ENCODE measurements at regions not wholly inside any gene's neighbourhood (a gene's known extent, or its start where the extent isn't known, plus 50 kb on each side); places are given as distances from the start of the nearest gene placed in this dataset.

DNA sequence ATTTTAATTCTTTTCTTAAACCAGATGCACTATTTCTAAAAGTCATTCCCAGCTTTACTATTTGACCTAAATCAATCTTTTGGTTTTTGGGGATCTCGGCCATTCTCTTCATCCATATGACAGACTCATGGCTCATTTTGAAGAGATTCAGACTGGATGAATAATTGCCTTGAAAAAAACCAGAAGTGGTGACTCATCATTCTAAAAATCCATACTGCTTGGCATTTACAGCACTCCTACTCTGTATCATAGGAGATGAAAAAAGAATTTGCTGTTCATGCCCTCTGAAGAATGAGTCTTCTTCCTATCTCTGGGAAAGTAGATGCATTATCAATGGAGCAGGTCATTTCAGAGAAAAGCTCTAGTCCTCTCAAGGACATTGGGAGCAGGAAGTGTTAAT is 220.5 kb upstream of the RPS6KA3 start (continued):
- TF ChIP-seq, protein P1, sequence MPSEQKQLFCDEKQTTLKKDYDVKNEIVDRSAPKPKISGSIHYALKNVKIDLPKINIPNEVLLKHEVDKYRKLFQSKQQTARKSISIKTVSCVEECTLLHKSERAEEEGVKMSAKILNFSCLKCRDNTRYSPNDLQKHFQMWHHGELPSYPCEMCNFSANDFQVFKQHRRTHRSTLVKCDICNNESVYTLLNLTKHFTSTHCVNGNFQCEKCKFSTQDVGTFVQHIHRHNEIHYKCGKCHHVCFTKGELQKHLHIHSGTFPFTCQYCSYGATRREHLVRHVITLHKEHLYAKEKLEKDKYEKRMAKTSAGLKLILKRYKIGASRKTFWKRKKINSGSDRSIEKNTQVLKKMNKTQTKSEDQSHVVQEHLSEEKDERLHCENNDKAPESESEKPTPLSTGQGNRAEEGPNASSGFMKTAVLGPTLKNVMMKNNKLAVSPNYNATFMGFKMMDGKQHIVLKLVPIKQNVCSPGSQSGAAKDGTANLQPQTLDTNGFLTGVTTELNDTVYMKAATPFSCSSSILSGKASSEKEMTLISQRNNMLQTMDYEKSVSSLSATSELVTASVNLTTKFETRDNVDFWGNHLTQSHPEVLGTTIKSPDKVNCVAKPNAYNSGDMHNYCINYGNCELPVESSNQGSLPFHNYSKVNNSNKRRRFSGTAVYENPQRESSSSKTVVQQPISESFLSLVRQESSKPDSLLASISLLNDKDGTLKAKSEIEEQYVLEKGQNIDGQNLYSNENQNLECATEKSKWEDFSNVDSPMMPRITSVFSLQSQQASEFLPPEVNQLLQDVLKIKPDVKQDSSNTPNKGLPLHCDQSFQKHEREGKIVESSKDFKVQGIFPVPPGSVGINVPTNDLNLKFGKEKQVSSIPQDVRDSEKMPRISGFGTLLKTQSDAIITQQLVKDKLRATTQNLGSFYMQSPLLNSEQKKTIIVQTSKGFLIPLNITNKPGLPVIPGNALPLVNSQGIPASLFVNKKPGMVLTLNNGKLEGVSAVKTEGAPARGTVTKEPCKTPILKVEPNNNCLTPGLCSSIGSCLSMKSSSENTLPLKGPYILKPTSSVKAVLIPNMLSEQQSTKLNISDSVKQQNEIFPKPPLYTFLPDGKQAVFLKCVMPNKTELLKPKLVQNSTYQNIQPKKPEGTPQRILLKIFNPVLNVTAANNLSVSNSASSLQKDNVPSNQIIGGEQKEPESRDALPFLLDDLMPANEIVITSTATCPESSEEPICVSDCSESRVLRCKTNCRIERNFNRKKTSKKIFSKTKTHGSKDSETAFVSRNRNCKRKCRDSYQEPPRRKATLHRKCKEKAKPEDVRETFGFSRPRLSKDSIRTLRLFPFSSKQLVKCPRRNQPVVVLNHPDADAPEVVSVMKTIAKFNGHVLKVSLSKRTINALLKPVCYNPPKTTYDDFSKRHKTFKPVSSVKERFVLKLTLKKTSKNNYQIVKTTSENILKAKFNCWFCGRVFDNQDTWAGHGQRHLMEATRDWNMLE (tag by site-specific recombination; conservative IDR thresholded peaks at IDR 0.05; ENCODE audit: low read depth): no peak
- no peak for TF ChIP-seq ZNF121 (tag by site-specific recombination; IDR thresholded peaks at IDR 0.05)
- TF ChIP-seq ZNF747 (tag by site-specific recombination; IDR thresholded peaks at IDR 0.05): no peak
- TF ChIP-seq ZNF239 (tag by site-specific recombination; IDR thresholded peaks at IDR 0.05): no peak

DNA sequence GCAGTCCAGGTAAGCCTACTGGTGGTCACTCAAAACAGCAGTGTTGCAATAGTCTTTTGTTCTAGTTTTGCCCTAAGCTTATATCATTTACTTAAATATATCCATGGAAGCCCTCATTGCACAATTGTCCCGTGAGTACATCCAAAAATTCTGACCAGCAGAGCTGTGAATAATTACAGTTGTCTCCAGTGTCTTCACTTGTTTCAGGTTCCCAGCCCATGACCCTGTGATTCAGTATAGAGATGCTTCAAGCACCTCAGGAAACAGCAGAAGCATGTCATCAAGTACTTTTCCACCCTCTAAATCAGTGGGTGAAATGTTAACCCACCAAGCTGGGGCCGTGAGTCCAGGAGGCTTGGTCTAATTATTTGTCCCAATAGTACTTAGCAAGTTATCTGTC is 214.9 kb upstream of the RPS6KA3 start:
- H3K4me1 ChIP-seq (ENCODE audit: control insufficient read depth, insufficient read depth, low read length): no peaks in the 10 kb centered on the region

DNA sequence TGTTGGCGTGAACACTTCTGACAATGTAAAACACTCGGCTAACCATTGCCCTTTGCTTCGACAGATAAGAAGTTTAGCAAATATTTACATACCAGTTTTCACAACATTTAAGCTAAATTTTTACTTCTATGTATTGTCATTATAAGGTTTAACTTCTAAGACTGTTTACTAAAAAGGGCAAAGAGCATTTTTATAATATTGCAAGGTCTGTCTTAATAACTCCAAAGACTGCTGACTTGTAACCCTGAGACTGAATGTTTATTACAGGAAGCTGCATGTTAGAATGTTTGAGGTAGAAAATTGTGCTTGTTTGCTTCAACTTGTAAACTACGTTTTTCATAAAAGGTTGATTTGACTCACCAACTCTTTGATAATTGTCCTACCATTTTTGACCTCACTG is 213.2 kb upstream of the RPS6KA3 start:
- no peaks in the 10 kb centered on the region; the same call in 1 of the 2 replicates for H3K9me3 ChIP-seq (ENCODE audit: control insufficient read depth, insufficient read depth, low read depth, low read length)
- H3K4me3 ChIP-seq (ENCODE audit: low read depth, low read length): no peak overlapping the region
- TF ChIP-seq ZNF529 (tag by site-specific recombination; IDR thresholded peaks at IDR 0.05; ENCODE audit: insufficient replicate concordance) (no peak), ZNF292 (tag by site-specific recombination; IDR thresholded peaks at IDR 0.05; ENCODE audit: borderline replicate concordance, low read depth) (no peak)
- POLR2A ChIA-PET: no interaction called here
- no peaks in the 10 kb centered on the region for H3K4me1 ChIP-seq (ENCODE audit: control insufficient read depth, insufficient read depth, low read length)
- CTCF ChIA-PET: interaction anchor here (1.2 kb wide), 1 partner anchor 49 kb away, joined by 6 read pairs; no protein-coding TSS in a partner anchor
- no peak overlapping the region for H3K27ac ChIP-seq (ENCODE audit: extremely low read depth, low read depth, low read length)
- no peaks in the 10 kb centered on the region for H3K36me3 ChIP-seq (ENCODE audit: control insufficient read depth in 2 of 2, insufficient read depth in 1 of 2, low read length in 2 of 2)

More for the DNA sequence above, 214.9 kb upstream of the RPS6KA3 start:
- Histone ChIP-seq H3K27ac (ENCODE audit: extremely low read depth, low read depth, low read length) (no peak overlapping the region), H3K36me3 (ENCODE audit: control insufficient read depth in 2 of 2, insufficient read depth in 1 of 2, low read length in 2 of 2) (no peaks in the 10 kb centered on the region), H3K9me3 (ENCODE audit: control insufficient read depth, insufficient read depth, low read depth, low read length) (no peaks in the 10 kb centered on the region; the same call in 1 of the 2 replicates), H3K4me3 (ENCODE audit: low read depth, low read length) (no peak overlapping the region)
- POLR2A ChIA-PET: no interaction called here
- CTCF ChIA-PET: interaction anchor here (0.7 kb wide), 1 partner anchor 1806 kb away, joined by 5 read pairs; no protein-coding TSS in a partner anchor
- TF ChIP-seq MEIS1 (CRISPR knock-in tag; IDR thresholded peaks at IDR 0.05; ENCODE audit: borderline replicate concordance) (no peak), TCF7L2 (IDR thresholded peaks at IDR 0.05; ENCODE audit: borderline replicate concordance, low read depth, low read length) (no peak), ZNF121 (tag by site-specific recombination; IDR thresholded peaks at IDR 0.05) (no peak), ZNF521 (tag by site-specific recombination; IDR thresholded peaks at IDR 0.05) (no peak), SCRT2 (tag by site-specific recombination; IDR thresholded peaks at IDR 0.05) (no peak), ZNF501 (tag by site-specific recombination; IDR thresholded peaks at IDR 0.05) (no peak), ZNF600 (tag by site-specific recombination; IDR thresholded peaks at IDR 0.05) (no peak), ZNF514 (tag by site-specific recombination; IDR thresholded peaks at IDR 0.05) (no peak)
- TF ChIP-seq, protein P2, sequence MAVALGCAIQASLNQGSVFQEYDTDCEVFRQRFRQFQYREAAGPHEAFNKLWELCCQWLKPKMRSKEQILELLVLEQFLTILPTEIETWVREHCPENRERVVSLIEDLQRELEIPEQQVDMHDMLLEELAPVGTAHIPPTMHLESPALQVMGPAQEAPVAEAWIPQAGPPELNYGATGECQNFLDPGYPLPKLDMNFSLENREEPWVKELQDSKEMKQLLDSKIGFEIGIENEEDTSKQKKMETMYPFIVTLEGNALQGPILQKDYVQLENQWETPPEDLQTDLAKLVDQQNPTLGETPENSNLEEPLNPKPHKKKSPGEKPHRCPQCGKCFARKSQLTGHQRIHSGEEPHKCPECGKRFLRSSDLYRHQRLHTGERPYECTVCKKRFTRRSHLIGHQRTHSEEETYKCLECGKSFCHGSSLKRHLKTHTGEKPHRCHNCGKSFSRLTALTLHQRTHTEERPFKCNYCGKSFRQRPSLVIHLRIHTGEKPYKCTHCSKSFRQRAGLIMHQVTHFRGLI (tag by site-specific recombination; IDR thresholded peaks at IDR 0.05): no peak
- TF ChIP-seq, protein P3, sequence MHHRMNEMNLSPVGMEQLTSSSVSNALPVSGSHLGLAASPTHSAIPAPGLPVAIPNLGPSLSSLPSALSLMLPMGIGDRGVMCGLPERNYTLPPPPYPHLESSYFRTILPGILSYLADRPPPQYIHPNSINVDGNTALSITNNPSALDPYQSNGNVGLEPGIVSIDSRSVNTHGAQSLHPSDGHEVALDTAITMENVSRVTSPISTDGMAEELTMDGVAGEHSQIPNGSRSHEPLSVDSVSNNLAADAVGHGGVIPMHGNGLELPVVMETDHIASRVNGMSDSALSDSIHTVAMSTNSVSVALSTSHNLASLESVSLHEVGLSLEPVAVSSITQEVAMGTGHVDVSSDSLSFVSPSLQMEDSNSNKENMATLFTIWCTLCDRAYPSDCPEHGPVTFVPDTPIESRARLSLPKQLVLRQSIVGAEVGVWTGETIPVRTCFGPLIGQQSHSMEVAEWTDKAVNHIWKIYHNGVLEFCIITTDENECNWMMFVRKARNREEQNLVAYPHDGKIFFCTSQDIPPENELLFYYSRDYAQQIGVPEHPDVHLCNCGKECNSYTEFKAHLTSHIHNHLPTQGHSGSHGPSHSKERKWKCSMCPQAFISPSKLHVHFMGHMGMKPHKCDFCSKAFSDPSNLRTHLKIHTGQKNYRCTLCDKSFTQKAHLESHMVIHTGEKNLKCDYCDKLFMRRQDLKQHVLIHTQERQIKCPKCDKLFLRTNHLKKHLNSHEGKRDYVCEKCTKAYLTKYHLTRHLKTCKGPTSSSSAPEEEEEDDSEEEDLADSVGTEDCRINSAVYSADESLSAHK (tag by site-specific recombination; IDR thresholded peaks at IDR 0.05): no peak
- TF ChIP-seq, protein P4, sequence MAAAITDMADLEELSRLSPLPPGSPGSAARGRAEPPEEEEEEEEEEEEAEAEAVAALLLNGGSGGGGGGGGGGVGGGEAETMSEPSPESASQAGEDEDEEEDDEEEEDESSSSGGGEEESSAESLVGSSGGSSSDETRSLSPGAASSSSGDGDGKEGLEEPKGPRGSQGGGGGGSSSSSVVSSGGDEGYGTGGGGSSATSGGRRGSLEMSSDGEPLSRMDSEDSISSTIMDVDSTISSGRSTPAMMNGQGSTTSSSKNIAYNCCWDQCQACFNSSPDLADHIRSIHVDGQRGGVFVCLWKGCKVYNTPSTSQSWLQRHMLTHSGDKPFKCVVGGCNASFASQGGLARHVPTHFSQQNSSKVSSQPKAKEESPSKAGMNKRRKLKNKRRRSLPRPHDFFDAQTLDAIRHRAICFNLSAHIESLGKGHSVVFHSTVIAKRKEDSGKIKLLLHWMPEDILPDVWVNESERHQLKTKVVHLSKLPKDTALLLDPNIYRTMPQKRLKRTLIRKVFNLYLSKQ (tag by site-specific recombination; IDR thresholded peaks at IDR 0.05; ENCODE audit: borderline replicate concordance): no peak
